ENCODE measurements at regions not wholly inside any gene's neighbourhood (a gene's known extent, or its start where the extent isn't known, plus 50 kb on each side); places are given as distances from the start of the nearest gene placed in this dataset.

- Histone ChIP-seq H3K36me3 (ENCODE audit: insufficient read depth, low read length) (no peaks in the 10 kb centered on the region), H3K4me3 (ENCODE audit: low read length in 2 of 2) (no peak overlapping the region), H3K27me3 (ENCODE audit: insufficient read depth, low read length) (no peaks in the 10 kb centered on the region), H3K4me1 (ENCODE audit: insufficient read depth, low read length) (no peaks in the 10 kb centered on the region), H3K27ac (ENCODE audit: low read depth, low read length) (no peak overlapping the region), H3K9me3 (ENCODE audit: control insufficient read depth in 1 of 2, low read length in 2 of 2) (no peaks in the 10 kb centered on the region)
- Mint-ChIP-seq H3K4me3 (no peak overlapping the region), H3K27me3 (peaks cover 0 to 3% of the 10 kb centered on the region in 2 donors), H3K36me3 (no peaks in the 10 kb centered on the region), H3K27ac (no peak overlapping the region), H3K9me3 (peaks cover 0 to 5% (median under 1%) of the 10 kb centered on the region in 8 donors), H3K4me1 (peaks cover 0 to 4% (median 2%) of the 10 kb centered on the region in 4 donors)
- CTCF ChIA-PET (ENCODE audit: partially characterized antibody): no interaction called here
- POLR2A ChIA-PET (ENCODE audit: partially characterized antibody): no interaction called here
- DNase-seq: no peak
- intact Hi-C loops (cut with micrococcal nuclease): no loop called here
These were observed 115.3 kb upstream of the SCN7A start for GRCh38 chr2:166609183-166609959.

- no peak overlapping the region for H3K27ac Mint-ChIP-seq
- Histone ChIP-seq H3K9me3 (ENCODE audit: control insufficient read depth in 1 of 2, low read length in 2 of 2) (no peaks in the 10 kb centered on the region), H3K27ac (ENCODE audit: low read depth, low read length) (no peak overlapping the region), H3K4me1 (ENCODE audit: insufficient read depth, low read length) (no peaks in the 10 kb centered on the region), H3K36me3 (ENCODE audit: insufficient read depth, low read length) (no peaks in the 10 kb centered on the region), H3K4me3 (ENCODE audit: low read length in 2 of 2) (no peak overlapping the region), H3K27me3 (ENCODE audit: insufficient read depth, low read length) (no peaks in the 10 kb centered on the region)
- H3K4me1 Mint-ChIP-seq: peaks cover 0 to 4% (median 2%) of the 10 kb centered on the region in 4 donors
- H3K9me3 Mint-ChIP-seq: peaks cover 0 to 3% (median under 1%) of the 10 kb centered on the region in 8 donors
- no peak overlapping the region for H3K4me3 Mint-ChIP-seq
- intact Hi-C loops (cut with micrococcal nuclease): no loop called here
- H3K36me3 Mint-ChIP-seq: no peaks in the 10 kb centered on the region
- POLR2A ChIA-PET (ENCODE audit: partially characterized antibody): no interaction called here
- CTCF ChIA-PET (ENCODE audit: partially characterized antibody): no interaction called here
- DNase-seq: no peak
- peaks cover 0 to 3% of the 10 kb centered on the region in 2 donors for H3K27me3 Mint-ChIP-seq
These were observed 113.8 kb upstream of the SCN7A start for GRCh38 chr2:166607880-166608279.

GRCh38 chr2:166593403-166593802, 99.4 kb upstream of the SCN7A start:
- no peak for DNase-seq
- no peak overlapping the region for H3K4me3 ChIP-seq (ENCODE audit: low read length in 2 of 2)
- H3K9me3 ChIP-seq (ENCODE audit: control insufficient read depth in 1 of 2, low read length in 2 of 2): no peaks in the 10 kb centered on the region
- Mint-ChIP-seq H3K4me1 (no peaks in the 10 kb centered on the region), H3K4me3 (no peak overlapping the region), H3K27me3 (no peaks in the 10 kb centered on the region), H3K36me3 (no peaks in the 10 kb centered on the region), H3K9me3 (peaks cover 2 to 18% (median 7%) of the 10 kb centered on the region in 8 donors), H3K27ac (no peak overlapping the region)
- H3K27me3 ChIP-seq (ENCODE audit: insufficient read depth, low read length): no peaks in the 10 kb centered on the region
- intact Hi-C loops (cut with micrococcal nuclease): no loop called here
- CTCF ChIA-PET (ENCODE audit: partially characterized antibody): no interaction called here
- no peak overlapping the region for H3K27ac ChIP-seq (ENCODE audit: low read depth, low read length)
- no peaks in the 10 kb centered on the region for H3K36me3 ChIP-seq (ENCODE audit: insufficient read depth, low read length)
- POLR2A ChIA-PET (ENCODE audit: partially characterized antibody): no interaction called here
- no peaks in the 10 kb centered on the region for H3K4me1 ChIP-seq (ENCODE audit: insufficient read depth, low read length)

GRCh38 chr2:166592750-166593149, 98.7 kb upstream of the SCN7A start:
- no peak overlapping the region for H3K4me3 Mint-ChIP-seq
- intact Hi-C loops (cut with micrococcal nuclease): no loop called here
- CTCF ChIA-PET (ENCODE audit: partially characterized antibody): interaction anchor here (0.6 kb wide), 1 partner anchor 918 kb away, joined by 3 read pairs; no protein-coding TSS in a partner anchor

GRCh38 chr2:166591226-166591625, 97.2 kb upstream of the SCN7A start:
- CTCF ChIA-PET (ENCODE audit: partially characterized antibody): no interaction called here

More at GRCh38 chr2:166592750-166593149, 98.7 kb upstream of the SCN7A start:
- Histone ChIP-seq H3K9me3 (ENCODE audit: control insufficient read depth in 1 of 2, low read length in 2 of 2) (no peaks in the 10 kb centered on the region), H3K27me3 (ENCODE audit: insufficient read depth, low read length) (no peaks in the 10 kb centered on the region), H3K4me3 (ENCODE audit: low read length in 2 of 2) (no peak overlapping the region), H3K4me1 (ENCODE audit: insufficient read depth, low read length) (no peaks in the 10 kb centered on the region), H3K36me3 (ENCODE audit: insufficient read depth, low read length) (no peaks in the 10 kb centered on the region), H3K27ac (ENCODE audit: low read depth, low read length) (no peak overlapping the region)
- POLR2A ChIA-PET (ENCODE audit: partially characterized antibody): no interaction called here
- Mint-ChIP-seq H3K27ac (no peak overlapping the region), H3K36me3 (no peaks in the 10 kb centered on the region), H3K9me3 (peaks cover 2 to 15% (median 7%) of the 10 kb centered on the region in 8 donors), H3K4me1 (no peaks in the 10 kb centered on the region), H3K27me3 (no peaks in the 10 kb centered on the region)
- DNase-seq: no peak

GRCh38 chr2:166573391-166573790, 79.3 kb upstream of the SCN7A start:
- H3K9me3 Mint-ChIP-seq: peaks cover 0 to 3% (median 0%) of the 10 kb centered on the region in 8 donors
- no peaks in the 10 kb centered on the region for H3K4me1 ChIP-seq (ENCODE audit: insufficient read depth, low read length)
- no peak overlapping the region for H3K4me3 ChIP-seq (ENCODE audit: low read length in 2 of 2)
- no peak overlapping the region for H3K27ac ChIP-seq (ENCODE audit: low read depth, low read length)
- no peak overlapping the region for H3K27ac Mint-ChIP-seq
- H3K4me1 Mint-ChIP-seq: no peaks in the 10 kb centered on the region
- no peaks in the 10 kb centered on the region for H3K36me3 Mint-ChIP-seq
- H3K27me3 ChIP-seq (ENCODE audit: insufficient read depth, low read length): no peaks in the 10 kb centered on the region
- POLR2A ChIA-PET (ENCODE audit: partially characterized antibody): no interaction called here
- no peaks in the 10 kb centered on the region for H3K27me3 Mint-ChIP-seq
- no peaks in the 10 kb centered on the region for H3K9me3 ChIP-seq (ENCODE audit: control insufficient read depth in 1 of 2, low read length in 2 of 2)
- intact Hi-C loops (cut with micrococcal nuclease): no loop called here
- CTCF ChIA-PET (ENCODE audit: partially characterized antibody): no interaction called here
- no peaks in the 10 kb centered on the region for H3K36me3 ChIP-seq (ENCODE audit: insufficient read depth, low read length)
- H3K4me3 Mint-ChIP-seq: no peak overlapping the region
- no peak for DNase-seq

More at GRCh38 chr2:166591226-166591625, 97.2 kb upstream of the SCN7A start:
- no peak overlapping the region for H3K4me3 Mint-ChIP-seq
- Histone ChIP-seq H3K36me3 (ENCODE audit: insufficient read depth, low read length) (no peaks in the 10 kb centered on the region), H3K27ac (ENCODE audit: low read depth, low read length) (no peak overlapping the region), H3K4me1 (ENCODE audit: insufficient read depth, low read length) (no peaks in the 10 kb centered on the region), H3K9me3 (ENCODE audit: control insufficient read depth in 1 of 2, low read length in 2 of 2) (no peaks in the 10 kb centered on the region), H3K27me3 (ENCODE audit: insufficient read depth, low read length) (no peaks in the 10 kb centered on the region), H3K4me3 (ENCODE audit: low read length in 2 of 2) (no peak overlapping the region)
- H3K27me3 Mint-ChIP-seq: no peaks in the 10 kb centered on the region
- H3K36me3 Mint-ChIP-seq: no peaks in the 10 kb centered on the region
- POLR2A ChIA-PET (ENCODE audit: partially characterized antibody): no interaction called here
- no peak overlapping the region for H3K27ac Mint-ChIP-seq
- peaks cover 0 to 9% (median 4%) of the 10 kb centered on the region in 8 donors for H3K9me3 Mint-ChIP-seq
- intact Hi-C loops (cut with micrococcal nuclease): no loop called here
- no peak for DNase-seq
- no peaks in the 10 kb centered on the region for H3K4me1 Mint-ChIP-seq

- Histone ChIP-seq H3K27me3 (ENCODE audit: insufficient read depth, low read length) (no peaks in the 10 kb centered on the region), H3K36me3 (ENCODE audit: insufficient read depth, low read length) (no peaks in the 10 kb centered on the region), H3K4me1 (ENCODE audit: insufficient read depth, low read length) (no peaks in the 10 kb centered on the region), H3K4me3 (ENCODE audit: low read length in 2 of 2) (no peak overlapping the region), H3K27ac (ENCODE audit: low read depth, low read length) (no peak overlapping the region), H3K9me3 (ENCODE audit: control insufficient read depth in 1 of 2, low read length in 2 of 2) (no peaks in the 10 kb centered on the region)
- intact Hi-C loops (cut with micrococcal nuclease): no loop called here
- H3K27me3 Mint-ChIP-seq: no peaks in the 10 kb centered on the region
- no peaks in the 10 kb centered on the region for H3K4me1 Mint-ChIP-seq
- ChIA-PET CTCF (ENCODE audit: partially characterized antibody) (no interaction called here), POLR2A (ENCODE audit: partially characterized antibody) (no interaction called here)
- no peak for DNase-seq
- H3K36me3 Mint-ChIP-seq: no peaks in the 10 kb centered on the region
- H3K27ac Mint-ChIP-seq: no peak overlapping the region
- peaks cover 0 to 3% (median 0%) of the 10 kb centered on the region in 8 donors for H3K9me3 Mint-ChIP-seq
- H3K4me3 Mint-ChIP-seq: no peak overlapping the region
These were observed 78.9 kb upstream of the SCN7A start for GRCh38 chr2:166572937-166573336.
